SK-N-DZ (cell line): ENCODE measurements at regions not wholly inside any gene's neighbourhood (a gene's known extent, or its start where the extent isn't known, plus 50 kb on each side); places are given as distances from the start of the nearest gene placed in this dataset.

Experiments used
- DNase-seq: peaks from one replicate; pipeline ENCODE4 v3.0.0-alpha.2; 2015; ENCODE audit warnings: low spot score

GRCh38 chr4:64588507-64588906 is 179.3 kb upstream of the TECRL start:
- DNase-seq: no peak

GRCh38 chr4:64584981-64585557 is 175.8 kb upstream of the TECRL start:
- peak; percentile 49 for DNase-seq

- no peak for DNase-seq
Measured at GRCh38 chr4:64584125-64584524, 174.9 kb upstream of the TECRL start.

- DNase-seq: no peak
Measured at GRCh38 chr4:64582492-64582891, 173.2 kb upstream of the TECRL start.

GRCh38 chr4:64581422-64581821 is 172.2 kb upstream of the TECRL start:
- DNase-seq: no peak

GRCh38 chr4:64564126-64564525 is 154.9 kb upstream of the TECRL start:
- DNase-seq: no peak

GRCh38 chr4:64559571-64559970 is 150.3 kb upstream of the TECRL start:
- DNase-seq: no peak

- no peak for DNase-seq
Measured at GRCh38 chr4:64551125-64551524, 141.9 kb upstream of the TECRL start.

- no peak for DNase-seq
Measured at GRCh38 chr4:64545593-64545992, 136.3 kb upstream of the TECRL start.

- DNase-seq: peak; percentile 68
Measured at GRCh38 chr4:64539234-64539849, 130.1 kb upstream of the TECRL start.

GRCh38 chr4:64538219-64538618 is 129.0 kb upstream of the TECRL start:
- no peak for DNase-seq

GRCh38 chr4:64533637-64534036 is 124.4 kb upstream of the TECRL start:
- no peak for DNase-seq

- no peak for DNase-seq
Measured at GRCh38 chr4:64533159-64533558, 123.9 kb upstream of the TECRL start.

GRCh38 chr4:64520421-64520820 is 111.2 kb upstream of the TECRL start:
- DNase-seq: no peak

- no peak for DNase-seq
Measured at GRCh38 chr4:64518600-64518999, 109.3 kb upstream of the TECRL start.

- no peak for DNase-seq
Measured at GRCh38 chr4:64516176-64516575, 106.9 kb upstream of the TECRL start.

GRCh38 chr4:64508089-64508488 is 98.8 kb upstream of the TECRL start:
- DNase-seq: no peak

GRCh38 chr4:64503945-64504675 is 94.9 kb upstream of the TECRL start:
- DNase-seq: no peak

GRCh38 chr4:64503416-64503815 is 94.2 kb upstream of the TECRL start:
- DNase-seq: no peak

- peak; percentile 21 for DNase-seq
Measured at GRCh38 chr4:64497491-64497890, 88.2 kb upstream of the TECRL start.

- DNase-seq: no peak
Measured at GRCh38 chr4:64495946-64496345, 86.7 kb upstream of the TECRL start.

GRCh38 chr4:64489628-64490027 is 80.4 kb upstream of the TECRL start:
- DNase-seq: no peak

- no peak for DNase-seq
Measured at GRCh38 chr4:64479338-64479737, 70.1 kb upstream of the TECRL start.
